ENCODE measurements at regions not wholly inside any gene's neighbourhood (a gene's known extent, or its start where the extent isn't known, plus 50 kb on each side); places are given as distances from the start of the nearest gene placed in this dataset.

- no peak for DNase-seq
- no peak overlapping the region for H3K27ac Mint-ChIP-seq
- no peaks in the 10 kb centered on the region for H3K36me3 Mint-ChIP-seq (ENCODE audit: low read depth)
- H3K9me3 Mint-ChIP-seq, result no peaks in the 10 kb centered on the region
- POLR2A ChIA-PET, result no interaction called here
- CTCF ChIA-PET, result no interaction called here
- no peaks in the 10 kb centered on the region for H3K4me1 Mint-ChIP-seq
- no peaks in the 10 kb centered on the region for H3K27me3 Mint-ChIP-seq
- no peak overlapping the region for H3K4me3 Mint-ChIP-seq
Measured at GRCh38 chr1:218694085-218694484, 348.9 kb downstream of the TGFB2 start.

- ChIA-PET POLR2A (no interaction called here), CTCF (no interaction called here)
- H3K27ac Mint-ChIP-seq, result no peak overlapping the region
Measured at GRCh38 chr1:218694636-218695035, 349.5 kb downstream of the TGFB2 start.

GRCh38 chr1:218695525-218695924 lies 350.4 kb downstream of the TGFB2 start:
- POLR2A ChIA-PET, result no interaction called here

More at GRCh38 chr1:218694636-218695035, 349.5 kb downstream of the TGFB2 start:
- Mint-ChIP-seq H3K36me3 (ENCODE audit: low read depth) (no peaks in the 10 kb centered on the region), H3K9me3 (no peaks in the 10 kb centered on the region), H3K27me3 (no peaks in the 10 kb centered on the region), H3K4me1 (no peaks in the 10 kb centered on the region), H3K4me3 (no peak overlapping the region)
- DNase-seq, result no peak

GRCh38 chr1:218698141-218698540 lies 353.0 kb downstream of the TGFB2 start:
- POLR2A ChIA-PET, result no interaction called here
- no peak for DNase-seq
- no peak overlapping the region for H3K27ac Mint-ChIP-seq
- no peak overlapping the region for H3K4me3 Mint-ChIP-seq
- CTCF ChIA-PET, result no interaction called here
- H3K36me3 Mint-ChIP-seq (ENCODE audit: low read depth), result no peaks in the 10 kb centered on the region
- H3K9me3 Mint-ChIP-seq, result peaks cover under 1% of the 10 kb centered on the region
- H3K4me1 Mint-ChIP-seq, result no peaks in the 10 kb centered on the region
- no peaks in the 10 kb centered on the region for H3K27me3 Mint-ChIP-seq

More at GRCh38 chr1:218695525-218695924, 350.4 kb downstream of the TGFB2 start:
- Mint-ChIP-seq H3K4me3 (no peak overlapping the region), H3K4me1 (no peaks in the 10 kb centered on the region), H3K36me3 (ENCODE audit: low read depth) (no peaks in the 10 kb centered on the region), H3K27me3 (no peaks in the 10 kb centered on the region), H3K27ac (no peak overlapping the region), H3K9me3 (no peaks in the 10 kb centered on the region)
- CTCF ChIA-PET, result interaction anchor here (0.6 kb wide), 1 partner anchor 180 kb away, joined by 3 read pairs; no protein-coding TSS in a partner anchor
- no peak for DNase-seq

GRCh38 chr1:218699421-218699820 lies 354.3 kb downstream of the TGFB2 start:
- POLR2A ChIA-PET, result no interaction called here
- H3K9me3 Mint-ChIP-seq, result peaks cover 2% of the 10 kb centered on the region
- no peaks in the 10 kb centered on the region for H3K4me1 Mint-ChIP-seq

GRCh38 chr1:218699865-218700264 lies 354.7 kb downstream of the TGFB2 start:
- H3K4me1 Mint-ChIP-seq, result no peaks in the 10 kb centered on the region
- no peak overlapping the region for H3K4me3 Mint-ChIP-seq
- ChIA-PET POLR2A (no interaction called here), CTCF (no interaction called here)
- H3K9me3 Mint-ChIP-seq, result peaks cover 2% of the 10 kb centered on the region
- DNase-seq, result no peak
- H3K27me3 Mint-ChIP-seq, result no peaks in the 10 kb centered on the region
- no peak overlapping the region for H3K27ac Mint-ChIP-seq
- no peaks in the 10 kb centered on the region for H3K36me3 Mint-ChIP-seq (ENCODE audit: low read depth)

More at GRCh38 chr1:218699421-218699820, 354.3 kb downstream of the TGFB2 start:
- H3K27me3 Mint-ChIP-seq, result no peaks in the 10 kb centered on the region
- CTCF ChIA-PET, result no interaction called here
- no peak for DNase-seq
- H3K4me3 Mint-ChIP-seq, result no peak overlapping the region
- H3K27ac Mint-ChIP-seq, result no peak overlapping the region
- H3K36me3 Mint-ChIP-seq (ENCODE audit: low read depth), result no peaks in the 10 kb centered on the region

- no peaks in the 10 kb centered on the region for H3K27me3 Mint-ChIP-seq
- H3K27ac Mint-ChIP-seq, result no peak overlapping the region
- ChIA-PET POLR2A (interaction anchor here (1.0 kb wide), 1 partner anchor 14 kb away, joined by 3 read pairs; no protein-coding TSS in a partner anchor), CTCF (no interaction called here)
- H3K4me3 Mint-ChIP-seq, result no peak overlapping the region
- H3K9me3 Mint-ChIP-seq, result peaks cover 2% of the 10 kb centered on the region
- no peak for DNase-seq
- no peaks in the 10 kb centered on the region for H3K4me1 Mint-ChIP-seq
- no peaks in the 10 kb centered on the region for H3K36me3 Mint-ChIP-seq (ENCODE audit: low read depth)
Measured at GRCh38 chr1:218700666-218701065, 355.5 kb downstream of the TGFB2 start.

- H3K4me1 Mint-ChIP-seq, result no peaks in the 10 kb centered on the region
- peaks cover 2% of the 10 kb centered on the region for H3K9me3 Mint-ChIP-seq
- H3K4me3 Mint-ChIP-seq, result no peak overlapping the region
- ChIA-PET POLR2A (interaction anchor here (1.0 kb wide), 1 partner anchor 15 kb away, joined by 3 read pairs; no protein-coding TSS in a partner anchor), CTCF (no interaction called here)
- no peaks in the 10 kb centered on the region for H3K27me3 Mint-ChIP-seq
- DNase-seq, result no peak
- H3K36me3 Mint-ChIP-seq (ENCODE audit: low read depth), result no peaks in the 10 kb centered on the region
- no peak overlapping the region for H3K27ac Mint-ChIP-seq
Measured at GRCh38 chr1:218701131-218701530, 356.0 kb downstream of the TGFB2 start.

- POLR2A ChIA-PET, result no interaction called here
Measured at GRCh38 chr1:218702775-218703174, 357.6 kb downstream of the TGFB2 start.

GRCh38 chr1:218703836-218704235 lies 358.7 kb downstream of the TGFB2 start:
- DNase-seq, result no peak
- Mint-ChIP-seq H3K4me1 (no peaks in the 10 kb centered on the region), H3K9me3 (peaks cover 2% of the 10 kb centered on the region), H3K27me3 (no peaks in the 10 kb centered on the region), H3K27ac (no peak overlapping the region), H3K4me3 (no peak overlapping the region), H3K36me3 (ENCODE audit: low read depth) (no peaks in the 10 kb centered on the region)
- ChIA-PET POLR2A (no interaction called here), CTCF (no interaction called here)

More at GRCh38 chr1:218702775-218703174, 357.6 kb downstream of the TGFB2 start:
- H3K36me3 Mint-ChIP-seq (ENCODE audit: low read depth), result no peaks in the 10 kb centered on the region
- H3K9me3 Mint-ChIP-seq, result peaks cover 2% of the 10 kb centered on the region
- H3K4me1 Mint-ChIP-seq, result no peaks in the 10 kb centered on the region
- H3K4me3 Mint-ChIP-seq, result no peak overlapping the region
- H3K27me3 Mint-ChIP-seq, result no peaks in the 10 kb centered on the region
- CTCF ChIA-PET, result no interaction called here
- H3K27ac Mint-ChIP-seq, result no peak overlapping the region
- DNase-seq, result no peak

- Mint-ChIP-seq H3K4me3 (no peak overlapping the region), H3K9me3 (peaks cover 2% of the 10 kb centered on the region), H3K27me3 (no peaks in the 10 kb centered on the region), H3K36me3 (ENCODE audit: low read depth) (no peaks in the 10 kb centered on the region), H3K4me1 (no peaks in the 10 kb centered on the region), H3K27ac (no peak overlapping the region)
- DNase-seq, result no peak
- POLR2A ChIA-PET, result no interaction called here
- CTCF ChIA-PET, result no interaction called here
Measured at GRCh38 chr1:218705391-218705790, 360.3 kb downstream of the TGFB2 start.

GRCh38 chr1:218705911-218706893 lies 361.1 kb downstream of the TGFB2 start:
- POLR2A ChIA-PET, result no interaction called here
- no peaks in the 10 kb centered on the region for H3K4me1 Mint-ChIP-seq
- H3K4me3 Mint-ChIP-seq, result no peak overlapping the region
- H3K36me3 Mint-ChIP-seq (ENCODE audit: low read depth), result no peaks in the 10 kb centered on the region
- no peaks in the 10 kb centered on the region for H3K27me3 Mint-ChIP-seq
- no peak for DNase-seq
- no peak overlapping the region for H3K27ac Mint-ChIP-seq
- CTCF ChIA-PET, result no interaction called here
- peaks cover 5% of the 10 kb centered on the region for H3K9me3 Mint-ChIP-seq

- no peaks in the 10 kb centered on the region for H3K4me1 Mint-ChIP-seq
- POLR2A ChIA-PET, result no interaction called here
- no peaks in the 10 kb centered on the region for H3K36me3 Mint-ChIP-seq (ENCODE audit: low read depth)
- DNase-seq, result no peak
- CTCF ChIA-PET, result no interaction called here
- no peak overlapping the region for H3K27ac Mint-ChIP-seq
- H3K27me3 Mint-ChIP-seq, result no peaks in the 10 kb centered on the region
- peaks cover 2% of the 10 kb centered on the region for H3K9me3 Mint-ChIP-seq
- no peak overlapping the region for H3K4me3 Mint-ChIP-seq
Measured at GRCh38 chr1:218711001-218711400, 365.9 kb downstream of the TGFB2 start.

Data from activated CD4-positive, alpha-beta memory T cell treated with anti-CD3 and anti-CD28 coated beads, Interleukin-2, amount 10 ng/mL, durations not matched to agents 7 days and 5 days (primary cell).